ENCODE measurements at regions not wholly inside any gene's neighbourhood (a gene's known extent, or its start where the extent isn't known, plus 50 kb on each side); places are given as distances from the start of the nearest gene placed in this dataset.

GRCh38 chr18:28411806-28412205 lies 234.9 kb upstream of the CDH2 start:
- TF ChIP-seq SNAPC5 (CRISPR knock-in tag; IDR thresholded peaks at IDR 0.05; ENCODE audit: borderline replicate concordance) (no peak), KDM2A (CRISPR knock-in tag; IDR thresholded peaks at IDR 0.05; ENCODE audit: borderline replicate concordance, low read depth) (no peak), ZNF124 (CRISPR knock-in tag; IDR thresholded peaks at IDR 0.05) (no peak), BRD4 (CRISPR knock-in tag; IDR thresholded peaks at IDR 0.05) (no peak), ZNF44 (CRISPR knock-in tag; IDR thresholded peaks at IDR 0.05) (no peak), ATM (IDR thresholded peaks at IDR 0.05; ENCODE audit: borderline replicate concordance) (no peak), ZNF740 (CRISPR knock-in tag; IDR thresholded peaks at IDR 0.05) (no peak)
- TF ChIP-seq, protein P1, sequence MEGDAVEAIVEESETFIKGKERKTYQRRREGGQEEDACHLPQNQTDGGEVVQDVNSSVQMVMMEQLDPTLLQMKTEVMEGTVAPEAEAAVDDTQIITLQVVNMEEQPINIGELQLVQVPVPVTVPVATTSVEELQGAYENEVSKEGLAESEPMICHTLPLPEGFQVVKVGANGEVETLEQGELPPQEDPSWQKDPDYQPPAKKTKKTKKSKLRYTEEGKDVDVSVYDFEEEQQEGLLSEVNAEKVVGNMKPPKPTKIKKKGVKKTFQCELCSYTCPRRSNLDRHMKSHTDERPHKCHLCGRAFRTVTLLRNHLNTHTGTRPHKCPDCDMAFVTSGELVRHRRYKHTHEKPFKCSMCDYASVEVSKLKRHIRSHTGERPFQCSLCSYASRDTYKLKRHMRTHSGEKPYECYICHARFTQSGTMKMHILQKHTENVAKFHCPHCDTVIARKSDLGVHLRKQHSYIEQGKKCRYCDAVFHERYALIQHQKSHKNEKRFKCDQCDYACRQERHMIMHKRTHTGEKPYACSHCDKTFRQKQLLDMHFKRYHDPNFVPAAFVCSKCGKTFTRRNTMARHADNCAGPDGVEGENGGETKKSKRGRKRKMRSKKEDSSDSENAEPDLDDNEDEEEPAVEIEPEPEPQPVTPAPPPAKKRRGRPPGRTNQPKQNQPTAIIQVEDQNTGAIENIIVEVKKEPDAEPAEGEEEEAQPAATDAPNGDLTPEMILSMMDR (CRISPR knock-in tag; IDR thresholded peaks at IDR 0.05), result no peak
- TF ChIP-seq, protein P2, sequence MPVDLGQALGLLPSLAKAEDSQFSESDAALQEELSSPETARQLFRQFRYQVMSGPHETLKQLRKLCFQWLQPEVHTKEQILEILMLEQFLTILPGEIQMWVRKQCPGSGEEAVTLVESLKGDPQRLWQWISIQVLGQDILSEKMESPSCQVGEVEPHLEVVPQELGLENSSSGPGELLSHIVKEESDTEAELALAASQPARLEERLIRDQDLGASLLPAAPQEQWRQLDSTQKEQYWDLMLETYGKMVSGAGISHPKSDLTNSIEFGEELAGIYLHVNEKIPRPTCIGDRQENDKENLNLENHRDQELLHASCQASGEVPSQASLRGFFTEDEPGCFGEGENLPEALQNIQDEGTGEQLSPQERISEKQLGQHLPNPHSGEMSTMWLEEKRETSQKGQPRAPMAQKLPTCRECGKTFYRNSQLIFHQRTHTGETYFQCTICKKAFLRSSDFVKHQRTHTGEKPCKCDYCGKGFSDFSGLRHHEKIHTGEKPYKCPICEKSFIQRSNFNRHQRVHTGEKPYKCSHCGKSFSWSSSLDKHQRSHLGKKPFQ (CRISPR knock-in tag; IDR thresholded peaks at IDR 0.05; ENCODE audit: insufficient replicate concordance), result no peak
